Epidermal melanocyte (primary cell): ENCODE measurements at regions not wholly inside any gene's neighbourhood (a gene's known extent, or its start where the extent isn't known, plus 50 kb on each side); places are given as distances from the start of the nearest gene placed in this dataset.

Experiments used
- DNase-seq: peaks from one replicate; pipeline ENCODE4 v3.0.0; 2011; ENCODE audit warnings: low spot score; ENCODE audit not compliant: insufficient read length

DNA sequence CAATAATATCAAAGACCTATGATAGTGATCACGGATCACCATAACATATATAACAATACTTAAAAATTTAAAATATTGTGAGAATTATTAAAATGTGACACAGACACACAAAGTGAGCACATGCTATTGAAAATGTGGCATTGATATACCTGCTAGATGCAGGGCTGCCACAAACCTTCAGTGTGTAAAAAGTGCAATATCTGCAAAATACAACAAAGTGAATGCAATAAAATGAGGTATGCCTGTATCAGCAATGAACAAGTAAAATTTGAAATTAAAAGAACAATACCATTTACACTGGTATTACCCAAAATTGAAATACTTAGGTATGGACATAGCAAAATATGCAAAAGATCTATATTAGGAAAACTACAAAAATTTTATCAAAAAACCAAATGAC is 1217.8 kb upstream of the PCDH20 start:
- no peak for DNase-seq

DNA sequence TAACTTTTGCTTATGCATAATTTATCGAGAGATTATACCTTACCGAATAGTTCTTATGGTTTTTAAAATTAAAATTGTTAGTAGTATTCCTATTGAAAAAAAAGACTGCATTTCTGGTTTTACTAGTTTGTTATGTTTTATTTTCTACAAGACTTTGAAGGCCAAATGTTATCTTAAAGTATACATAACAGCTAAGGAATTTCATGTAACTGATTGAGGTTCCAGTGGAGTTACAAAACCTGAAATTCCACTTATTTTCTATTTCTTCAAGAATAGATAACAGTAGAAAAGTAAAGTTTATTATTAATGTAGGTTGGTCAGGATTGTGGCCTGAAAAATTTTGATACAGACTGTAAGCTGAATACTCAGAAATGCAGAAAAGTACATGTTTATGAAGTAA is 1216.0 kb upstream of the PCDH20 start:
- DNase-seq, result no peak

DNA sequence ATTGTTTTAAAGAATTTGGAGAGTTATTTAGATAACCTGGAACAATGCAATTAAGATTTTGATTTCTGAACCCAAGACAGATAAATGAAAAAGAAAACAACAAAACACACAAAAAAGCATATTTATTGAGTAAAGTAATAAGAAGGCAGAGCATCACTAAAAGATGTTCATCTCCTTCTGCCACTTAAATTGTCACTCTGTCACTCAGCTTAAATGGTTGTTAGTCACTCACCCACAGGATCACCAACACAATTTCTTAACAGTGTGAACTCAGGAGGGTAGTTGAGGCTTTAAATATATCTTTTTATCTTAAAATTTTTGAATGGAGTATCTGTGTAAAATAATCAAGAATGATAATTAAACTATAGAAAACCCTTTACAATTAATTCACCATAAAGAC is 1215.5 kb upstream of the PCDH20 start:
- DNase-seq, result no peak

DNA sequence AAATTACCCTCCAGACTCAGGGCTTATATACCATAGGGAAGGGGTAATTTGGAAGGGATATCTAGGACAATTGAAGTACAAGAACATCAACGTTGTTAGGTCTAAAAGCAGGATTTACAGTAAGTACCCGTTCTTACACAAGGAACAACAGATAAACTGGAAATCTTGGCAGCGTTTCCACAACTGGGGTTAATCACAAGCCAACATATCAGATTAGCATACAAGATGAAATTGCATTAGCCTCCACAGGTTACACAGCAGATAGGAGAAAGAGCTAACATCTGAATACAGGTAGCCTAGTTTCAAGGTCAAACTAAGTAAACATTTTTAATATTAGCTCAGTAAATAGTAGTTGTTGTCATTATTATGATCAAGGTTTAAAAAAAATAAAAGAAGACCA is 1214.0 kb upstream of the PCDH20 start:
- no peak for DNase-seq

DNA sequence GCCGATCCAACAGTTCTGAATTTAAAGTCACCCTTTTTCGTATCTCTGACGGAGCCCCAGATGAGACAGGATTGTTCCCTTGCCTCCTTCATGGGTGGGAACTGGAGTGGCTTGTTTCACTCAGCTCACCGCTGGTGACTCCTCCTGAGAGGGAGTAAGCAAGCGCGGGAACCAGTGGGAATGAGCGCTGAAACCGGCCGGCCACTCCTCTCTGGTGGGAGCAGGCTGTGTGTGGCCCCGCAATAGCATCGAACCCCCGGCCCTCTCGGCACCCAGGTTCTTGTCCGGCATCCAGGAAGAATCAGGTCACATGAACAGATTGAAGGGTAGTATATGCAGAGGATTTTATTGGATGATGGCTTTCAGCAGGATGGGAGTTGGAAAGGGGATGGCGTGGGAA is 1211.6 kb upstream of the PCDH20 start:
- DNase-seq, result no peak

DNA sequence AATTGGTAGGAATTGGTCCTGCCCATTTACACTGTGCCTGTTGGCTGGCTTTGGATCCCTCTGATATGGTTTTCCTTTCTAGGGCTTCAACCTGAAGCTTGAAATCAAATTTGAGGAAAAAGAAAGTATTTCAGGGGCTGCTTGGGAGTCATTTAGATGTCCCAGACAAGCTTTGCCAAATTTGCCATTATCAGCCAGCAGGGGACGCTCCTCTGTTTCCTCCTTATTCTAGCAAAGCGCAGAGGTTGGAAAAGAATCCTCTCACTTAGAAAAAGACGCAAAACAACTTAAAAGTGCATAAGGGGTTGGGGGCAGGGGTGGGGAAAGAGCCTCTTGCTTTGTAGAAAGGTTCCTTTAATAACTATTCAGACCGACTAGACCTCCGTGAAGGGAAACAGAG is 1211.1 kb upstream of the PCDH20 start:
- DNase-seq, result no peak

DNA sequence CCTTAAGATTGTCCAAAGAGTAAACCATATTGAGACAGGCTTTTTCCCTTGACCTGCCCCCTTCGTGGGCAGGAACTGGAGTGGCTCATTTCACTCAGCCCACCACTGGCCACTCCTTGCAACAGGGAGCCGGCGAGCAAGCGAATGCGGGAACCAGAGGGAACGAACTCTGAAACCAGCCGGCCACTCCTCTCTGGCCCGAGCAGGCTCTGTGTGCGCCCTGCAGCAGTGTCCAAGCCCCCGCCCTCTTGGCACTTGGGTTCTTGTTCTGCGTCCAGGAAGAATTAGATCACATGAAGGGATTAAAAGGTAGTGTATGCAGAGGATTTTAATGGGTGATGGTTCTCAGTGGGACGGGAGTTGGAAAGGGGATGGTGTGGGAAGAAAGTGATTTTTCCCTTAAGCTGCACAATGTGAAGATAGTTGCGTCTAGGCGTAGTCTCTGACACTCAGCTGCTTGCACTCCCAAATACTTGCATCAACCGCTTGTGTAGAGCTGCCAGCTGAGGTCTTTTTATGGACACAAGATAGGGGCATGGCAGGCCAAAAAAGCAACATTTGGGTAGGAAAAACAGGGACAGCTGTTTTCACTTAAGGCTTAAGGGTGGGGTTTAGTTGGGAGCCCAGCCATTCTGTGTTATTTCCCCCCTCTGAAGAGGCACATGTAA is 1209.7 kb upstream of the PCDH20 start:
- no peak for DNase-seq

DNA sequence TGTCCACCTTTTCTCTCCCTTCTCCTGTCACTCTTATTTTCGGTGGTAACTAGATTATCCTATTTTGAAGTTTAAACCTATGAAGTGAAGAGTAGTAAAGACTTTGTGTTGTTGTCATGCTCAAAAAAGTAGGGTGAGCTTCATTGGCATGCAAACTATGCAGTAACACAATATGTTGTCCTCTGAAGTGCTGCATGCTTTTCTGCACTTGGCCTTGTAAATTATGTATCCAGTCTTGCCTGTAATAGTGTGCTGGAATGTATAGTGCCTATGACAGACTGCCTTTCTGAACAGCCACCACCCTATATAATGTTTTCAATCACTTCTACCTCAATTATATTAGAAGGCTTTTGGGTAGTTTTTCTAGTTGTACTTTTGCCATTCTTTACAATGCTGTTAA is 1198.2 kb upstream of the PCDH20 start:
- no peak for DNase-seq

DNA sequence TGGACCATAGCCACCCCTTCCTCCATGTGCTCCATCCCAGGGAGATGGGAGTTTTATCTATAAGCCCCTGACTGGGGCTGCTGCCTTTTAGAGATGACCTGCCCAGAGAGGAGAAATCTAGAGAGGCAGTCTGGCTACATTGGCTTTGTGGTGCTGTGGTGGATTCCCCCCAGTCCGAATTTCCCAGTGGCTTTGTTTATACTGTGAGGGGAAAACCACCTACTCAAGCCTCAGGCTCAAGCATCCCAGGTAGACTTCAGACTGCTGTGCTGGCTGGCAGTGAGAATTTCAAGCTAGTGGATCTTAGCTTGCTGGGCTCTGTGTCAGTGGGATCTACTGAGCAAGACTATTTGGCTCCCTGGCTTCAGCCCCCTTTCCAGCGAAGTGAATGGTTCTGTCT is 1195.7 kb upstream of the PCDH20 start:
- DNase-seq, result no peak

DNA sequence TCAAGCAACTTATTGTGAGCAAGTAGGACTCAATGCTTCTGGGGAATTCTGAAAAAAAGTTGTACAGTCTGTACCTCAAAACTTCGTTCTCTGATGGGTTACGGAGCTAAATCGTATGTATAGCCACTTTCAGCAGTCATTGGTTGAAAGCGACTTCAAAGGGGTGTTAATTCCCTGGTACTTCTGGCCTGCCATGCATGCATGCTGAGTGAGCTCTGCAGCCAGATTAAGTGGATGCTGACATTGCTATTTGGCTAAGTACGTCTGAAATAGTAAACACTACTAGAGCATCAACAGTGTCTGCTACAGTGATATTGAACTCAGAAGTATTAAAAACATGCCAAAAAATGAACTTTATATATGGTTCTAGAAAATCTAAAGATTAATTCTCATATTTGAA is 1183.1 kb upstream of the PCDH20 start:
- DNase-seq, result no peak

DNA sequence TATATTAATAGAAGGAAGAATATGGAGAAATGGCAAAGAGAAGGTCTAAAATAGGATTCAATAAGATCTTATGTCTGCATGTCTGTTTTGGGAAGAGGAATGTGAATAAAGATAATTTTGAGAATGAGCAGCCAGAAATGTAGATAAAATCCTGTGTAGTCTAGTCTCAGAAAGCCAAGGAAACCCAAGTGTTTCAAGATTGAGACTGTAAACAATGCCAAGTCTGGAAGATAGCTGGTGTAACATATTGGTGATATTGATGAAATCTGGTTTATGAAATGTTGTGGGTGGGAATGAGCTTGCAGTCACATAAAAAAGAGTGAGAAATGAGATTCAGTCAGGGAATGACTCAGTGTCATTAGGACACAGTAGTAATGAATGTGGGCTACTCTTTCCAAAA is 1180.3 kb upstream of the PCDH20 start:
- no peak for DNase-seq

DNA sequence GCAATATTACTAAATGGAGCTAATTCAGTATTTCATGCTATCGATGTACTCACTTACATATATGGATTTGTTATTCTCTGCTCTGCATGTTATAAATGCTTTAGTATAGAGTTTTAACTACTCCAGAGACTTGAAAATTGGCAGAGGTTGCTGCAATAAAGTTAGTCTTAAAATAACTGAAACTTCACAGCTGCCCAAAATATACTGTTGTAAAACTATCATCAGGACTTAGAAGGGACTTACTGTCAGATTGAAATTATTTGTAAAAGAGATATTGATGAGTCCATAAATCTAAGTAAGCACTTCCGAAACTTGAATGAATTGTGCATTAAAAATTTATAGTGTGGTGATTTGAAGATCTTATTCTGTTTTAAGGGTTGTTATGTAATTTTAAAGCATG is 1178.2 kb upstream of the PCDH20 start:
- no peak for DNase-seq

DNA sequence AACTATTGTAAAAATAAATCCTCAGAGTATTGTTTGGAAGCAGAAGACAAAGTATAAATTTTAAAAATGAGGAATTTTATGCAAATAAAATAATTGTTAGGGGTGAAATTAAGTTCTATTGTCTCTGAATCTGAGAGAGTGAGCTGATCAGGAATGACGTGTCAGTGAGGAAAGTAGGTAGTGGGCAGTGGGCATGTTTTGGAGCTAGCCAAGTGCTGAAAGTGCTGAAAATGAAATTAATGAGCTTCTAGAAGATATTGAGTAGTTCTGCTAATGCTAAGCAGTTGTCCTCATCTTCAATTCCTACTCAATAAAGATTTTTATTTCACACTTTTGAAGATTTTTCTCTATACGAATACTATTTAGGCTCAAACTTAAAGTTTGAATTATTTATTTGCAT is 1167.8 kb upstream of the PCDH20 start:
- DNase-seq, result no peak

DNA sequence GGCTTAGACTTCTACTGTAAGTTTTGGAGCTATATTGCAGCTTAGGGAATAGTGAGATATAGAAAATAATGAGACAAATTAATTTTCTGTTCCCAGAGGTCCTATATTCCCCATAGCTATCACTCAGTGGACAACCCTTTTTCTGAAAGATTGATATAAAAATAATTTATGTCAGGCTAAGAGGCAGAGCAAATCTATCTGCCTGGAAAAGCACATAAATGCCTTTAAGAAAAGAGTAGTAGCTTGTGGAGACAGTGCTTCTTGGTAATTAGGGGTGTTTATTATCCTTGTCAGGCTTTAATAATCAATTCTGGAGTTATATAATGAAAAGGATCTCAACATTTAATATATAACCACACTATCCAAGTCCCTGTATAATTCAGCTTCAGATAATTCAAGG is 1162.8 kb upstream of the PCDH20 start:
- no peak for DNase-seq

DNA sequence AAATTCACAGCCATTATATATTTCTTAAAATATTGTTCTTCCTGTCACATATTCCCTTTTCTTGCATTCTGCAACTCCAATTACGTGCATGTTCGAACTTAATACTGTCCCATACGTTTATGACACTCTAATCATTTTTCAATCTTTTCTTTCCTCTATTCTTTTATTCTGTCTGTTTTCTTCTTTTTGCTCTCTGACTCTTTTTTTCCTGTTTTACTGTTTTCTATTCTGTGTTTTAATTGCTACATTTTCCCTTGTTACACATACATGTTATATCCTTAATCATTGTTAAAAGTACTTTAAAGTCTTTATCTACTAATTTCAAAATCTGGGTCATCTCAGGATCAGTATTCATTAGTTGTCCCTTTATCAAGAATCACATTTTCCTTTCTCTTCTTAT is 1149.1 kb upstream of the PCDH20 start:
- no peak for DNase-seq

DNA sequence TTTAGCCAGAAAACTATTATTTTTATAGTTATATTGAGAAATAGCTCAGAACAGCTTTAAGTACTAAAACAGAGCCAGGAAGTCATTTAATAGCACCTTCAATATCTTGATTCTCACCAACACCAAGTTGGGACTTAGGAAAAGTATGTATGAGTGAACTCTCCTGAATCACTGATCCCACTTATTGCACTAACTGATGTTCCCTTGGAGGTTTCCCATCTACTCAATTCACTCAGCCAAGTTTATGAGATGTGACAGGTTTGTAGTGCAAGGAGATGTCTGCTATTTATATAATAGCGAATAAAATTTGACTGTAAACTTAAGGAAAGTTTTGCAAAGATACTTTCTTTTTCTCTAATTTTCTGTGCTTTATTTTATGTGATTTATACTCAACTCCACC is 1147.6 kb upstream of the PCDH20 start:
- no peak for DNase-seq

DNA sequence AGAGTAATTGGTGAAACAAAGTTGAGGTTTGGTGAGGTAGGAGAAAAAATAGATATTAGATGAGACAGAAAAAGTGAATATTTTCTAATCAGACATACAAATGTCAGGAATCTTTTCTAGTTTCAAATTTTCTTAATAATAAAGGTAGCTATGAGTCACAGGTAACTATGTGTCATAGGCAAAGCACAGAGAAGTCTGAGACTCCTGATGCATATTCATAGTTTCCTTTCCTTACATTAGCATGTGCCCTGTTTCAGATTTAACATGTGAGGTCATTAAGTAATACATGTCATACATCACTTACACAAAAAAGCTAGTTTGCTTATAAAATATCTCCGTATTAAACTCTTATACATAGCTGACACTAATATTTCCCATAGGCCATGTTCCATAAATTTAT is 1141.3 kb upstream of the PCDH20 start:
- DNase-seq, result no peak

DNA sequence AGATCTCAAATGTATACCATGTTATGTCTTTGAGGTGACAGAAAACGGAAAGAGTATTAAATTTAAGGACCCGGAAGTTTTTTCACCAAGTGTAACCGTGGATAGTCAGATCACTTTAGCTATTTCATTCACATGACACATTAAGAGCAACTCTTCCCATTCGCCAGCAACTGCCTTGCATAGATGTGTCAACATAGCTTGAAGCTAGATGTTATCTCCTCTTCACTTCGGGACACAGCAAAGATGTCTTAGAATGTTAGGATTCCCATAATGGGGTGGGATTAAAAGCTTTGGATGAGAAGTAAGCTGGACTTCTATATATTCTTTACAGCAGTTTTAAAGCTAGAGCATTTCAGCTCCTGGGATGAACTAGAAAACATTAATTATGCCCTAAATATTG is 1135.9 kb upstream of the PCDH20 start:
- no peak for DNase-seq

DNA sequence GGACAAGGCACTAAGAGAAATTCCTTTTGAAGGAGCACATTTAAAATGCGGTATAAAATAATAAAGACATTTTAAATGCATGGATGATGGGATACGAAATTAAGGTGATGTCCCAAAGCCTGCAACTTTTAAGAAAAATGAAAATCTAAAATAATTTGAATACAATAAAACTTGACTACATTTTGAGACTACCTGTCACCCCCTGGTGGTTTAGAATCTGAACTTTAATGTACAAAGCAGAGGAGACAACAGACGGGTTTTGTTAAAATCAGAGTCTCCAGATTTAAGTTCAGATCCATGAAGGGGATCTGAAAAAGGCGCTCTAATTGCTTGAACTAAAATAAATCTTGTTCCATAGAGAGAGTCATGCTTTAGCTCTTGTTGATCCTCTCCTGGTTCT is 1129.3 kb upstream of the PCDH20 start:
- no peak for DNase-seq

DNA sequence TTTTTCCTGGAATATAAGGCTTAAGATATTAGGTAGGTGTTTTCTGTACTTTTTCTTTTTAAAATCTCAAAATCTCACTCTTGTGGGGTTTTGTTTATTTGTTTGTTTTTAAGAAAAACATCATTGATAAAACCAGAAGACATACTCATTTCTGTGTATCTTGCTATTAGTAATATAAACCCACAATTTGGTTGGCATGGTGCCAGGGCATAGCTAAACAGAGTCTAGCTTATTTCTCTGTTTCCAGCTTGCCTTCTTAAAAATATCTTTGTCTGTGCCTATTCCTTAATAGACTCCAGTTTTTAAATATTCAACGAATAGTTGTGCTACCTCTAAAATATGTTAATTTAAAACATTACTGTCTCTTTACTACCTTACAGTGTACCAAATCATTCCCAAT is 1121.9 kb upstream of the PCDH20 start:
- no peak for DNase-seq

DNA sequence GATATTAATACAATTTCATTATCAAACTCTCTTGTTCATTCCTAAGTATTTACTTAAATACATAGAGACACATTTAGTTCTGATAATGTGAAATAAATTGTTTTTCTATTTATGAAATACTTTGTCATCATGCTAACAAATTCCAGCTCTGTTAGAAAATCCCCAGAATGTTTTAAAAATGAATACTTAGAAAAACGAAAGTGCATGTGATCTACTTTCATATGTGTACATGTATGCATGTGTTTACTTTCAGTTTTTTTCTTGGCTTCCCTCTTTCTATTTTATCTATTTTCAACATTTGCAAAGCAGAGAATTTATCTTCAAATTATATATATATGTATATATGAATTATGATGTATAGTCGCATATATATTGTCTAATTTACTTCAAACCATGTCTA is 1110.0 kb upstream of the PCDH20 start:
- no peak for DNase-seq

DNA sequence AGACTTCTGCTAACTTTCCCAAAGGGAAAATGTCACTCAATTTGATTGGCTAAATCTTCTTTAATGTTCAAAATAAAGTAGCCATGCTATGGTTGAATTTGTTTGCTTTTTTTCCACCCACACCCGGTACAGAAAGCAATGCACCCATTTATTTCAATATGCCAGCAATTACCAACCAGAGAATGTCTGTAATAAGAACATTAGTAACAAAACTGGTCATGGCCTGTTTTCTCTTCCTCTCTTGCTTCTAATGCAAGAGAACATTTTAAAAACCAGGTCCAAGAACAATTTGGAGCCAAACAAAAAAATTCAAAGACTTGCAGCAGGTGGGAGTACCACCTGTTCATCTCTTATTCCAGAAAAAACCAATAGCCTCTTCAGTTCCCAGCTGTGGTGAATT is 1108.8 kb upstream of the PCDH20 start:
- no peak for DNase-seq

DNA sequence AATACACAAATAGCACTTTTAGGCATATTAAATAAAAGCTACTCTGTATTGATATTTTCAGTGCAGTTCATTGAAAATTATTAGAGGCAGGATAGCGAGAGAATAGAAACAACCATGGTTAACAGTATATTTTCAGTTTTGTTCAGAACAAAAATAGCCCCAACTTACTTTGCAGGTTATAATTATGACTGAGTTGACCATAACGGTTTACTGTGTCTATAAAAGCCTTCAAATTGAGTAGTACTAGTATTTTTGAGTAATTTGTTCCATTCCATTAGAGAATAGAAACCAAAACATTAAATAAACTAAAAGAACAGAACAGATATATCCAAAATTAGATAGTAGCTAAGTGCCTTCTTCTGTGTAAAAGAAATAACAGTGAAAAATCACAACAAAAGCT is 1108.4 kb upstream of the PCDH20 start:
- no peak for DNase-seq
